ENCODE measurements at regions not wholly inside any gene's neighbourhood (a gene's known extent, or its start where the extent isn't known, plus 50 kb on each side); places are given as distances from the start of the nearest gene placed in this dataset.

- Histone ChIP-seq H3K9me3 (ENCODE audit: control insufficient read depth, insufficient read depth, low read length) (no peaks in the 10 kb centered on the region), H3K4me1 (ENCODE audit: control insufficient read depth, low read length) (no peaks in the 10 kb centered on the region), H3K79me2 (ENCODE audit: control insufficient read depth, low read length) (no peaks in the 10 kb centered on the region), H3K4me2 (ENCODE audit: low read length) (no peak overlapping the region), H3K36me3 (ENCODE audit: control insufficient read depth, low read length) (no peaks in the 10 kb centered on the region), H3F3A (ENCODE audit: control insufficient read depth, insufficient read depth) (no peaks in the 10 kb centered on the region), H3K27ac (ENCODE audit: low read depth, low read length) (no peak overlapping the region), H4K20me1 (ENCODE audit: control insufficient read depth, insufficient read depth, low read depth, low read length) (no peaks in the 10 kb centered on the region), H3K9me2 (replicated peaks; ENCODE audit: control insufficient read depth, low read length) (no peaks in the 10 kb centered on the region), H3K4me3 (ENCODE audit: low read length) (no peak overlapping the region), H3K27me3 (ENCODE audit: control insufficient read depth, low read length) (no peaks in the 10 kb centered on the region)
- TF ChIP-seq CTCF (IDR thresholded peaks at IDR 0.05; ENCODE audit: low read depth, low read length, poor library complexity, severe bottlenecking): no peak
- no peak for TF ChIP-seq EZH2phosphoT487 (IDR thresholded peaks at IDR 0.05; ENCODE audit: borderline replicate concordance, low read length)
Measured at GRCh38 chr11:127616158-127616557, 615.6 kb upstream of the KIRREL3 start.

GRCh38 chr11:127612607-127613006 is 612.0 kb upstream of the KIRREL3 start:
- Histone ChIP-seq H3K4me2 (ENCODE audit: low read length) (no peak overlapping the region), H3F3A (ENCODE audit: control insufficient read depth, insufficient read depth) (no peaks in the 10 kb centered on the region), H3K27ac (ENCODE audit: low read depth, low read length) (no peak overlapping the region), H3K4me1 (ENCODE audit: control insufficient read depth, low read length) (no peaks in the 10 kb centered on the region), H3K79me2 (ENCODE audit: control insufficient read depth, low read length) (no peaks in the 10 kb centered on the region), H3K27me3 (ENCODE audit: control insufficient read depth, low read length) (no peaks in the 10 kb centered on the region), H3K36me3 (ENCODE audit: control insufficient read depth, low read length) (no peaks in the 10 kb centered on the region), H3K4me3 (ENCODE audit: low read length) (no peak overlapping the region), H4K20me1 (ENCODE audit: control insufficient read depth, insufficient read depth, low read depth, low read length) (no peaks in the 10 kb centered on the region), H3K9me3 (ENCODE audit: control insufficient read depth, insufficient read depth, low read length) (no peaks in the 10 kb centered on the region), H3K9me2 (replicated peaks; ENCODE audit: control insufficient read depth, low read length) (no peaks in the 10 kb centered on the region)
- TF ChIP-seq EZH2phosphoT487 (IDR thresholded peaks at IDR 0.05; ENCODE audit: borderline replicate concordance, low read length) (no peak), CTCF (IDR thresholded peaks at IDR 0.05; ENCODE audit: low read depth, low read length, poor library complexity, severe bottlenecking) (no peak)

GRCh38 chr11:127609025-127609773 is 608.6 kb upstream of the KIRREL3 start:
- Histone ChIP-seq H3K36me3 (ENCODE audit: control insufficient read depth, low read length) (no peaks in the 10 kb centered on the region), H3K4me2 (ENCODE audit: low read length) (no peak overlapping the region), H4K20me1 (ENCODE audit: control insufficient read depth, insufficient read depth, low read depth, low read length) (no peaks in the 10 kb centered on the region), H3K9me2 (replicated peaks; ENCODE audit: control insufficient read depth, low read length) (no peaks in the 10 kb centered on the region), H3K27me3 (ENCODE audit: control insufficient read depth, low read length) (no peaks in the 10 kb centered on the region), H3K79me2 (ENCODE audit: control insufficient read depth, low read length) (no peaks in the 10 kb centered on the region), H3F3A (ENCODE audit: control insufficient read depth, insufficient read depth) (no peaks in the 10 kb centered on the region), H3K9me3 (ENCODE audit: control insufficient read depth, insufficient read depth, low read length) (no peaks in the 10 kb centered on the region), H3K4me1 (ENCODE audit: control insufficient read depth, low read length) (no peaks in the 10 kb centered on the region), H3K27ac (ENCODE audit: low read depth, low read length) (no peak overlapping the region), H3K4me3 (ENCODE audit: low read length) (no peak overlapping the region)
- TF ChIP-seq EZH2phosphoT487 (IDR thresholded peaks at IDR 0.05; ENCODE audit: borderline replicate concordance, low read length) (no peak), CTCF (IDR thresholded peaks at IDR 0.05; ENCODE audit: low read depth, low read length, poor library complexity, severe bottlenecking) (no peak)

Measured in DOHH2 (cell line).